ENCODE measurements at regions not wholly inside any gene's neighbourhood (a gene's known extent, or its start where the extent isn't known, plus 50 kb on each side); places are given as distances from the start of the nearest gene placed in this dataset.

- no peak for TF ChIP-seq POLR2A (IDR thresholded peaks at IDR 0.05; ENCODE audit: low read length)
- TF ChIP-seq GATA1 (IDR thresholded peaks at IDR 0.05; ENCODE audit: low read depth, low read length) = no peak
Observed at GRCh38 chr4:79225360-79225759, 100.5 kb downstream of the NAA11 start.
